K562 (cell line): ENCODE measurements at regions not wholly inside any gene's neighbourhood (a gene's known extent, or its start where the extent isn't known, plus 50 kb on each side); places are given as distances from the start of the nearest gene placed in this dataset.

ENCODE experiments used
- ASH1L ChIP-seq: fragments of 450-650 bp; IDR thresholded peaks from 2 replicates; pipeline ENCODE4 v1.6.1; 2018; ENCODE audit warnings: borderline replicate concordance, mild to moderate bottlenecking, low read depth; ENCODE audit not compliant: partially characterized antibody
- NEUROD1 ChIP-seq: fragments of 150-350 bp; IDR thresholded peaks from 2 replicates; pipeline ENCODE4 v1.6.1; 2014; ENCODE audit warnings: borderline replicate concordance, low read length, low read depth; ENCODE audit not compliant: partially characterized antibody
- PRMT5 ChIP-seq: sonication (generic); formaldehyde crosslinking; IDR thresholded peaks from 2 replicates; pipeline ENCODE4 v1.5.0; 2020; ENCODE audit warnings: missing genetic modification reagents
- SIN3A ChIP-seq, 2 experiments: fragments of 150-350 bp in 1 of 2; IDR thresholded peaks; 2 replicates each; pipeline ENCODE4 v1.6.1; 2011 to 2016; ENCODE audit warnings: borderline replicate concordance in 2 of 2, low read depth in 2 of 2, low read length in 2 of 2, mild to moderate bottlenecking in 2 of 2, moderate library complexity in 2 of 2; ENCODE audit not compliant: control insufficient read depth in 1 of 2
- TAF1 ChIP-seq: IDR thresholded peaks from 2 replicates; pipeline ENCODE4 v1.6.1; 2011; ENCODE audit warnings: mild to moderate bottlenecking, low read length, moderate library complexity; ENCODE audit not compliant: insufficient read depth, control insufficient read depth, severe bottlenecking; ENCODE audit errors: extremely low read depth
- ZNF431 ChIP-seq: sonication (generic); formaldehyde crosslinking; IDR thresholded peaks from 2 replicates; pipeline ENCODE4 v1.8.0; 2022; ENCODE audit warnings: mild to moderate bottlenecking, missing genetic modification reagents
- ZNF695 ChIP-seq: fragments of 450-650 bp; formaldehyde crosslinking; IDR thresholded peaks from 2 replicates; pipeline ENCODE4 v1.4.0; 2020; ENCODE audit warnings: mild to moderate bottlenecking, moderate library complexity
- TF ChIP-seq, protein P1 (sequence below), 3 experiments: IDR thresholded peaks in 2 of 3; conservative IDR thresholded peaks in 1 of 3; 2 replicates each; pipeline ENCODE4 v1.5.1; 2011 to 2012; ENCODE audit warnings: low read length in 3 of 3, mild to moderate bottlenecking in 3 of 3, control low read depth in 2 of 3, improper control_type of control experiment in 1 of 3, inconsistent platforms in 1 of 3, low read depth in 1 of 3, mixed read lengths in 1 of 3, moderate library complexity in 1 of 3; ENCODE audit not compliant: insufficient read depth in 2 of 3
- TF ChIP-seq, protein P2 (sequence below): fragments of 450-650 bp; formaldehyde crosslinking; IDR thresholded peaks from 2 replicates; pipeline ENCODE4 v1.4.0; 2020; ENCODE audit warnings: mild to moderate bottlenecking, moderate library complexity
- TF ChIP-seq, protein P3 (sequence below): fragments of 450-650 bp; IDR thresholded peaks from 2 replicates; pipeline ENCODE4 v1.6.1; 2017; ENCODE audit warnings: antibody characterized with exemption, mild to moderate bottlenecking

GRCh38 chr2:180893752-180894151, 86.7 kb upstream of the UBE2E3 start:
- TF ChIP-seq ASH1L (no peak), ZNF695 (CRISPR knock-in tag) (no peak), NEUROD1 (no peak), ZNF431 (no peak), TAF1 (no peak), SIN3A (IDR thresholded peaks at IDR 0.05; ENCODE audit: borderline replicate concordance in 2 of 2, control insufficient read depth in 1 of 2, low read depth in 2 of 2, low read length in 2 of 2) (no peak), PRMT5 (CRISPR knock-in tag) (no peak)
- TF ChIP-seq, protein P1, sequence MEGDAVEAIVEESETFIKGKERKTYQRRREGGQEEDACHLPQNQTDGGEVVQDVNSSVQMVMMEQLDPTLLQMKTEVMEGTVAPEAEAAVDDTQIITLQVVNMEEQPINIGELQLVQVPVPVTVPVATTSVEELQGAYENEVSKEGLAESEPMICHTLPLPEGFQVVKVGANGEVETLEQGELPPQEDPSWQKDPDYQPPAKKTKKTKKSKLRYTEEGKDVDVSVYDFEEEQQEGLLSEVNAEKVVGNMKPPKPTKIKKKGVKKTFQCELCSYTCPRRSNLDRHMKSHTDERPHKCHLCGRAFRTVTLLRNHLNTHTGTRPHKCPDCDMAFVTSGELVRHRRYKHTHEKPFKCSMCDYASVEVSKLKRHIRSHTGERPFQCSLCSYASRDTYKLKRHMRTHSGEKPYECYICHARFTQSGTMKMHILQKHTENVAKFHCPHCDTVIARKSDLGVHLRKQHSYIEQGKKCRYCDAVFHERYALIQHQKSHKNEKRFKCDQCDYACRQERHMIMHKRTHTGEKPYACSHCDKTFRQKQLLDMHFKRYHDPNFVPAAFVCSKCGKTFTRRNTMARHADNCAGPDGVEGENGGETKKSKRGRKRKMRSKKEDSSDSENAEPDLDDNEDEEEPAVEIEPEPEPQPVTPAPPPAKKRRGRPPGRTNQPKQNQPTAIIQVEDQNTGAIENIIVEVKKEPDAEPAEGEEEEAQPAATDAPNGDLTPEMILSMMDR (IDR thresholded peaks at IDR 0.05 in 2 of 3, conservative IDR thresholded peaks at IDR 0.05 in 1 of 3; ENCODE audit: insufficient read depth in 2 of 3, low read depth in 1 of 3, low read length in 3 of 3), result no peak
- TF ChIP-seq, protein P2, sequence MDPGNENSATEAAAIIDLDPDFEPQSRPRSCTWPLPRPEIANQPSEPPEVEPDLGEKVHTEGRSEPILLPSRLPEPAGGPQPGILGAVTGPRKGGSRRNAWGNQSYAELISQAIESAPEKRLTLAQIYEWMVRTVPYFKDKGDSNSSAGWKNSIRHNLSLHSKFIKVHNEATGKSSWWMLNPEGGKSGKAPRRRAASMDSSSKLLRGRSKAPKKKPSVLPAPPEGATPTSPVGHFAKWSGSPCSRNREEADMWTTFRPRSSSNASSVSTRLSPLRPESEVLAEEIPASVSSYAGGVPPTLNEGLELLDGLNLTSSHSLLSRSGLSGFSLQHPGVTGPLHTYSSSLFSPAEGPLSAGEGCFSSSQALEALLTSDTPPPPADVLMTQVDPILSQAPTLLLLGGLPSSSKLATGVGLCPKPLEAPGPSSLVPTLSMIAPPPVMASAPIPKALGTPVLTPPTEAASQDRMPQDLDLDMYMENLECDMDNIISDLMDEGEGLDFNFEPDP (CRISPR knock-in tag), result no peak
- TF ChIP-seq, protein P3, sequence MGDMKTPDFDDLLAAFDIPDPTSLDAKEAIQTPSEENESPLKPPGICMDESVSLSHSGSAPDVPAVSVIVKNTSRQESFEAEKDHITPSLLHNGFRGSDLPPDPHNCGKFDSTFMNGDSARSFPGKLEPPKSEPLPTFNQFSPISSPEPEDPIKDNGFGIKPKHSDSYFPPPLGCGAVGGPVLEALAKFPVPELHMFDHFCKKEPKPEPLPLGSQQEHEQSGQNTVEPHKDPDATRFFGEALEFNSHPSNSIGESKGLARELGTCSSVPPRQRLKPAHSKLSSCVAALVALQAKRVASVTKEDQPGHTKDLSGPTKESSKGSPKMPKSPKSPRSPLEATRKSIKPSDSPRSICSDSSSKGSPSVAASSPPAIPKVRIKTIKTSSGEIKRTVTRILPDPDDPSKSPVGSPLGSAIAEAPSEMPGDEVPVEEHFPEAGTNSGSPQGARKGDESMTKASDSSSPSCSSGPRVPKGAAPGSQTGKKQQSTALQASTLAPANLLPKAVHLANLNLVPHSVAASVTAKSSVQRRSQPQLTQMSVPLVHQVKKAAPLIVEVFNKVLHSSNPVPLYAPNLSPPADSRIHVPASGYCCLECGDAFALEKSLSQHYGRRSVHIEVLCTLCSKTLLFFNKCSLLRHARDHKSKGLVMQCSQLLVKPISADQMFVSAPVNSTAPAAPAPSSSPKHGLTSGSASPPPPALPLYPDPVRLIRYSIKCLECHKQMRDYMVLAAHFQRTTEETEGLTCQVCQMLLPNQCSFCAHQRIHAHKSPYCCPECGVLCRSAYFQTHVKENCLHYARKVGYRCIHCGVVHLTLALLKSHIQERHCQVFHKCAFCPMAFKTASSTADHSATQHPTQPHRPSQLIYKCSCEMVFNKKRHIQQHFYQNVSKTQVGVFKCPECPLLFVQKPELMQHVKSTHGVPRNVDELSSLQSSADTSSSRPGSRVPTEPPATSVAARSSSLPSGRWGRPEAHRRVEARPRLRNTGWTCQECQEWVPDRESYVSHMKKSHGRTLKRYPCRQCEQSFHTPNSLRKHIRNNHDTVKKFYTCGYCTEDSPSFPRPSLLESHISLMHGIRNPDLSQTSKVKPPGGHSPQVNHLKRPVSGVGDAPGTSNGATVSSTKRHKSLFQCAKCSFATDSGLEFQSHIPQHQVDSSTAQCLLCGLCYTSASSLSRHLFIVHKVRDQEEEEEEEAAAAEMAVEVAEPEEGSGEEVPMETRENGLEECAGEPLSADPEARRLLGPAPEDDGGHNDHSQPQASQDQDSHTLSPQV, result no peak
